CD4-positive, alpha-beta T cell treated with Interleukin-21 for 1 hour (primary cell): ENCODE measurements at regions not wholly inside any gene's neighbourhood (a gene's known extent, or its start where the extent isn't known, plus 50 kb on each side); places are given as distances from the start of the nearest gene placed in this dataset.
"Not testable (repeated sequence)": the region's sequence is repeated elsewhere in the genome, so short reads cannot be mapped to it uniquely, and the experiment has no call there.

Experiments used
- DNase-seq: peaks from one replicate; pipeline ENCODE4 v3.0.0-alpha.2; 2020

- DNase-seq = no peak
Measured at GRCh38 chr6:97925504-97925903, 642.5 kb upstream of the MMS22L start.

GRCh38 chr6:97939440-97940168 is 656.6 kb upstream of the MMS22L start:
- DNase-seq = no peak

GRCh38 chr6:97947841-97948240 is 664.8 kb upstream of the MMS22L start:
- no peak for DNase-seq

DNA sequence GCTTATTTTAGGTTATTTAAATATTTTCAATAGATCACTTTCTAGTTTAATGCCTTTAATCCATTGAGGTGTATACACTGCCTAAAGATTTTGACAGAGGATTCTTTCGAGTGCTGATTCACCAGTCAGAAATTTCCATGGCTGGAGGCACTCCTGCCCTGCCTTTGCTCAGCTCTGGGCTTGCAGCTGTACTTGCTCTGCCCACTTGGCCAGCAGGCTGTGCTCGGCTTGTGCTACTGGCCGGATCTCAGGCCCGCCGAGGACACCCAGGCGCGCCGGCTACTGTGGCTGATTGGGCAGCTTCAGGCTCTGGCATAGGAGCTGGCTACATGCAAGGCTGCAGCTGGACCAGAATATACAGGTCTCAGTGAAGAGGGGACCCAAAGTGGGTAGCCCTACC is 675.1 kb upstream of the MMS22L start:
- no peak for DNase-seq

GRCh38 chr6:97963193-97963592 is 680.2 kb upstream of the MMS22L start:
- no peak for DNase-seq

DNA sequence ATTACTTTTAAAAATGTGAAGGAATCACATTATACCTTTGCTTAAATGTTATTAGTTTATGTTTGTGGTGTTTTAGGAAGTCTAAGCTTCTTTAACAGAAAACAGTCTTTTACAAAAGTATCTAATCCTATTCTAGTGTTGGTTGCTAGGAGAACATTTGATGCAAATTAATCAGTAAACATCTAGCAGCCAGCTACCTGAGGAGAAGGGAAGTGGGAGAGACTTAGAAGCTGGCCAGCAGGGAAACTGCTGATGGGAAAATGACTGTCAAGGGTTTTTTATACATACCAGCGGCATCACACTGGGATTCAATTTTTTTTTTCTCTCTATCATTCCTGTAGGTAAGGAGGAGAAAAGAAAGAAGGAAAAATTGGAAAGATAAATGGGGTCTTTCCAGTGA is 686.0 kb upstream of the MMS22L start:
- no peak for DNase-seq

- no peak for DNase-seq
Measured at GRCh38 chr6:97977084-97977483, 694.1 kb upstream of the MMS22L start.

DNA sequence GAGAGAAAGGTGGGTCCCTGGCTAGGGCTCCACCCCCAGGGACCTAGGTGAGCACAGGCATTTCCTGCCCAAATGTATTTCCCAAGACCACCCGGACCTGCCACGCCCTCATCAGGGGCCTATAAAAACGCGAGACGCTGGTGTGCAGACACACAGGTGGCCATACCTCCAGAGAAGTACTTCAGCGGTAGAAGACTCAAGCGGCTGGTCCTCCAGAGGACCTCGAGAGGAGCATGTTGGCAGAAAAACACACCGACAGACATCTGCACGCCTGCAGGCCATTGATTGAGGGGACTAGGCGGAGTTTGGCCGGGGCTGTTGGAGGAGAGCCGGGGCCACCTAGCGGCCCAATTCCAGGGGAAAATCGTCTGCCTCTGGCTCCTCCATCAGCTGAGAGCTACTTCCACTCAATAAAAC is 695.8 kb upstream of the MMS22L start:
- DNase-seq = no peak

GRCh38 chr6:97979285-97979684 is 696.3 kb upstream of the MMS22L start:
- not testable (repeated sequence) for DNase-seq

DNA sequence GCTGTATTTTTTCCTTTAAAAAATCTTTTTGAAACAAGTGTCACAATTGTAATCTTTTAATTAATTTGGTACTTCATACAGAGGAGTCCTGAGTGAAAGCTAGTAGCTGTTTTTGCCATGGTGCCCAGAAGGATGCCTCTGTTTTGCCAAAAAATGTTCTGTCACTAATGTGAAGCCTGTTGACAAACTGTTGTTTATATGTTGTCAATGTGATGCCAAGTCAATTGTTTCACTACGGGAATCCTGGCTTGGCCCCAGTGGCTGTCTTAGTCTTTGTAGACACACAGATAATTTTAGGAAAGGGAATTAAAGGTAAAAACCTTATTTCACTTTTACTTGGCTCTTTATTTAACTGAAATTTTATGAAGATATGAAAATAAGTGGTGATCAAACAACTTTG is 706.4 kb upstream of the MMS22L start:
- no peak for DNase-seq

DNA sequence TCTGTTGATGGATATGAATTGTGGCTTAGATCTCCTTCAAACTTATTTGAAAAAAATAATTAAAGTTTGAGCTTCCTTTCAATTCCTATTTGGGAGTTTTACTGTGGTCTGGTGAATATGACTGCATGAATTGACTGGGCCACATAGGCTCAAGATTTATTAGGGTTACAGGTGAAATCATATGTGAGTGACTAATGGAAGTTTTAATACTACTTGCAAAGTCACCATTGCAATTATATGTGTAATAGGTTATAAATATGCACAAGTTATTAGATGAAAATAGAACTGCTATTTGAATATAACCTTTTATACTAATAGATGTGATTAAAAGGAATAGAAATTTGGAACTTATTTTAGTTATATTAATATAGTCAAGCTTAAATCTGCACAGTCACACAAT is 712.1 kb upstream of the MMS22L start:
- no peak for DNase-seq

- no peak for DNase-seq
Measured at GRCh38 chr6:98002678-98003077, 719.7 kb upstream of the MMS22L start.

- DNase-seq = no peak
Measured at GRCh38 chr6:98014442-98015201, 731.6 kb upstream of the MMS22L start.

- no peak for DNase-seq
Measured at GRCh38 chr6:98016565-98016964, 733.5 kb upstream of the MMS22L start.

DNA sequence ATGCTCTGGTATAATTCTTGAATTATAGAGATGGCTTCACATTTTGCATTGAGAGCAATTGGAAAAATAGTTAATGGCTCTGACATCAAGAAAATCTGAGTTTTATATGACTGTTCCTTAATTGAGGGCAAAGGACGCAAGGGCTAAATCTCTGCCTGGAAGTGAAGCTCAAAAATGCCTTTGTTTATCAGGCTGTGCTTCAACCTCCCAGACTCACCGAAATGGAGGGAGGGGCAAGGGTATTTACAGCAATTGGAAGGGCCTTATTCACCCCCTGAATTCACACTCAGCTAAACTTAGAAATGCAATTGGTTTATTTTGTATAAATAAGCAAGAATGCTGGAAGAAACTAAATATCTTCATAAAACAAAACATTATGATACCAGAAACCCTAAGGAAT is 737.2 kb upstream of the MMS22L start:
- DNase-seq = no peak

- DNase-seq = no peak
Measured at GRCh38 chr6:98024359-98024758, 741.3 kb upstream of the MMS22L start.

DNA sequence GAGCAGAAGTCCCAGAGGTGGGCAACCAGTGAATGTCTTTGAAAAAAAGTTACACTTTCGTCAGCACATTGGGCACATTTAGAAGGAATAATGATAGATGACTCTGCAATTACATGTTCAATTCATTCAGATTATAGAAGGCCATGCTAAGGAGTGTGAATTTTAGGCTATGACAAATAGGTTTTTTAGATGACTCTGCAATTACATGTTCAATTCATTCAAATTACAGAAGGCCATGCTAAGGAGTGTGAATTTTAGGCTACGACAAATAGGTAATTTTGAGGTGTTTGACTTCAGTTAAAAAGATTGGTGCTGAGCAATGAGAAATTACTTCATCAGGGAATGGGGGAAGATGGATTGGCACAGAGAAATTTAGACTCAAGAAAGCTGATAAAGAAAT is 744.9 kb upstream of the MMS22L start:
- no peak for DNase-seq

GRCh38 chr6:98033617-98034016 is 750.6 kb upstream of the MMS22L start:
- no peak for DNase-seq

GRCh38 chr6:98036344-98036923 is 753.4 kb upstream of the MMS22L start:
- no peak for DNase-seq

DNA sequence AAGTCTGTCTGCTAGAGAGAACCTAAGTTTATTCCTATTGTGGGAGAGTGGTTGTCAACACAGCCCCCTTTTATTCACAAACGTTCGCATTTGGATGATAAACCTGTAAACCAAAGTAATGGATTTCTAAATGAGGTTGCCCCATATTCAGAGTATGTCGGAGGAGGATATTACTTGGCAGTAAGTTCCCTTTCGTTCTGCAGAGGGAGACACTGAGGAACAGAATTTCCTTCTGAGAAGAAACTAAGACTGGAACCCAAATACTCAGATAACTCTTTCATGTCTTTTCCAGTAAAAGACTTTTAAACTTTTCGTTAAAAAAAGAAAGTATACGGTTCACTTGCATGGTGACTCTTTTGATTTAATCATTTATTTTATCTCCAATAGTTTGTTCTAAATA is 754.6 kb upstream of the MMS22L start:
- DNase-seq = no peak

- no peak for DNase-seq
Measured at GRCh38 chr6:98039443-98039842, 756.4 kb upstream of the MMS22L start.

- DNase-seq = no peak
Measured at GRCh38 chr6:98039904-98040607, 757.0 kb upstream of the MMS22L start.

- no peak for DNase-seq
Measured at GRCh38 chr6:98041056-98041455, 758.0 kb upstream of the MMS22L start.

DNA sequence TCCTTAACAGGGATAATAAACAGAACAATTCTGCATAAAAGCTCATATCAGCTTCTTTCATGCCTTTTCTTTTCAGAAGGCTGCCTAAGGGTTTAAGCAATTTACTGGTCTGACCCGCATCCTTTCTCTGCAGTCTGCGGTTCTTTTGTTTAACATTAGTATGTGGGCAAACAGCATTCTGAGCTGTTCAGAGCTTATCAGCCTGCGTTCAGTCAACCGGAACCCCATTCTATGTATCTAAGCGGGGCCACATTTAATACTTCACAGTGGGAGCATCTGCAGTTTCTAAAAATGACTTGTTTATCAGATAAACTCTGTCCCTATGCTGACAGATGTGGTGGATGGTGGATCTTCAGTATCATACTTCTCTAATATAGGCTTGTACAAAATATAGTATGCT is 758.9 kb upstream of the MMS22L start:
- DNase-seq = no peak
